T47D (cell line): ENCODE measurements at regions not wholly inside any gene's neighbourhood (a gene's known extent, or its start where the extent isn't known, plus 50 kb on each side); places are given as distances from the start of the nearest gene placed in this dataset.

ENCODE experiments used
- DNase-seq, 2 experiments: peaks; one replicate each; pipeline versions ENCODE4 v3.0.0 to v3.0.0-alpha.2; 2011 to 2012; ENCODE audit warnings: low read depth in 1 of 2, low spot score in 1 of 2
- JUND ChIP-seq: IDR thresholded peaks from 2 replicates; pipeline ENCODE4 v1.6.1; 2012; ENCODE audit warnings: low read depth
- in situ Hi-C: cut with HindIII; loops from 2 replicates; pipeline ENCODE4 v1.10.0; 2016; ENCODE audit warnings: low sequenced_read_pairs, low pct_unique_long_range_greater_than_20kb

DNA sequence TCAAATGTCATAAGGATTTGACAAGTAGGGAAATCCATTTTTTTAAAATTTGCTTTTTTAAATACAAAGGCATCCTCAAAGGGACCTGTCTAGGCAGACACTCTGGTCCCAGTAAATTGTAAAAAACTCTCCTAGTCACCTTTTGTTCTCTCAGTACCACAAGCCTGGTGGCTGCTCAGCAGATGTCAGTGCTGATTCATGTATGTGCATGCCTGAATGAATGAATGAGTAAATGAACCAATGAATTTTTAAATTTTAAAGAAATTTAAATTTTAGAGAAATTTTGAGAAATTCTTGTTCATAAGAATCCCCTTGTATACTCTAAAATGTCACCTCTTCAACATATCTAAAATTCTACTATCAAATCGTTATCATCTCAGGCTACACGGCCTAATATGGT, 199.5 kb downstream of the TLE3 start:
- no peak for DNase-seq
- TF ChIP-seq JUND: no peak
- in situ Hi-C loops: no loop called here

- TF ChIP-seq JUND: no peak
- in situ Hi-C loops: no loop called here
- DNase-seq: no peak
Observed at GRCh38 chr15:69902414-69903062, 195.2 kb downstream of the TLE3 start.

DNA sequence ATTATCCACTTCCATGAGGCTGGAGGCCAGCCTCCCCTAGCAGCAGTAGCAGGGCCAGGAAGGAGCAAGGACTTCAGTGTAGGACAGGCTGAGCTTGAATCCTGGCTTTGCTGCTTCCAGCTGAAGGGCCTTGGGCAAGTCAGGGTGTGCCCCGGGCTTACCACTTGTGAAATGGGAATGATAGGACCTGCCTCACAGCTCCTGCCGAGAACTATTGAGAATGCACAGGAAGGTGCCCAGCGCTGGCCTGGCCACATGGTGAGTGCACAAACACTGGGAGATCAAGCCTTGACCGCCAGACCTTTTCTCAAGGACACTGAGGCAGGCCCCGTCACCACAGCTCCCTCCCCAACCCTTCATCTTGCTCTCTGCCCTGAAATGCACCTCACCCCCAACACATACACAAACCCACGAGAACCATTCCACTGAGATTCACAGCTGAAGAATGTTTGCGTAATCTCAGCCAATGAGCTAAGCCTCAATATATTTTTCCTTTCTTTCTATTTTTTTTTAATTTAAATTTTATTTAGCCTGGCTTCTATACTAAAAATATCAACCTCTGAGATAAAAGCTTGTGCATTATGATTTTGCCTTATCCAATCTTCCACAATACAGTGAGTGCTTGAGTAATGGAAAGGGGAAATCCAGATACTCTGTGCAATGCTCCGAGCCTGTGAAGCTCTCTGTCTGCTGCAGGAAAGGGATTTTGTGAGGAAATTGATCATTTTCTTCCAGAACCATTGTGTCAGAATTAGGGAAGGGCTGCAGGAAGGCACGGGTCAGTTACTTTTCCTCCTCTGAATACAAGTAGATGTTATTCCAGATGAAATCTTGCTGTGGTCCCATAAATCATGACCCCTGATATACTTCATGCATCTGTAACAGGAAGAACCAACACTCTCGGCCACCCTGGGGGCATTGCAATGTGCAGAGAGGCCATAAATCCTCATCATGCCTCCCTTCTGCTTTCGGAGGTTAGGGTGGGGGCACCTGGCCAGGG, 193.9 kb downstream of the TLE3 start:
- no peak for TF ChIP-seq JUND
- no peak for DNase-seq
- in situ Hi-C loops: no loop called here

- TF ChIP-seq JUND: no peak
- peak; percentile 13 to 66 for DNase-seq
- in situ Hi-C loops: no loop called here
Observed at GRCh38 chr15:69906256-69907185, 191.2 kb downstream of the TLE3 start.

DNA sequence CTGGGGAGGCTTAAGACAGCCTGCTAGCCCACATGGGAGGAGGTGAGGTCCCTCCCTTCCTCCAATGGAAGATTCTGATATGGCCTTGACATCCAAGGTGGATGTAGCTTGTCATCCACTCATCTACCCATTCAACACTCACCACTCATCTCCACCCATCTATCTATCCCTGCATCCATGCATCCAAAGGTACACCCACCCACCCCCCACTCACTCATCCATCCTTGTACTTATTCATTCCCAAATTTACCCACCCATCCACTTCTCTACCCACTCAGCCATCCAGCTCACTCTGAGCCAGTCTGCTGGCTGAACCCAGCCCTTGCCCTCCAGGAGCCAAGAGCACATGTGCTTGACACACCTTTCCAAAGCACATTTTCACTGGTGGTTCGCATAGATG, 189.7 kb downstream of the TLE3 start:
- in situ Hi-C loops: no loop called here
- no peak for TF ChIP-seq JUND
- DNase-seq: no peak

DNA sequence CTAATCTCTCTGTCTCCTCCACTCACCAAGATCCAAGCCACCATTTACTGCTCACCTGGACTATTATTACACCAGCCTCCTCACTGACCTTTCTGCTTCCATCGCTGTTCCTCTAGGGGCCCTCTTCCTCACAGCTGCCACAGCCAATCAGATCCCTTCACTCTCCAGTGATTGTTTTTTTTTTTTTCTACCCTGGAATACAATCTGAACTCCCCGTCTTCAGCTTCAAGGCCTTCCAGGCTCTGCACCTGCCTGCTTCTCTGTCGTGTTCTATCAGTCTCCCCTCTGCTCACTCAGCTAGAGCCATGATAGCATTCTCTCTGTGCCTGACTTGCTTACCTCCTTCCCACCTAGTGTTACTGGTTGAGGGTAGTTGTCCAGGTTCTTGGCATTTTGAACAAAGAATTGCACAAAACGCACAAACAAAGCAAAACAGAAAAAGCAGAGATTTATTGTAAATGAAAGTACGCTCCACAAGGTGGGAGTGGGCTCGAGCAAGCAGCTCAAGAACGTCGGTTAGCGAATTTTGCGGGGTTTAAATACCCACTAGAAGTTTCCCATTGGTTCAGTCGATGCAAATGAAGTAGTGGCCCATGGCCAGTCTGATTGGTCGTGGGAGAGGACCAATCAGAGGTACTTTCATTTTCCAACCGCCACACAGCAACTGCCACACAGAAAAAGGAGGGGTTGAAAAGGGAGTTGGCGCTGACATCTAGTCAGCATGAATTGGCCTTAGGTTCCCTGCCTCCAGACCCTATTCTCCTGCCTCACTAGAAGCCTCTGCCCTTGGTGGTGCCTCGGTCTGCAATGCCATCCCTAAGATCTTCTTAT, 188.9 kb downstream of the TLE3 start:
- DNase-seq: peak in 1 of 2 experiments; percentile 23
- in situ Hi-C loops: no loop called here
- TF ChIP-seq JUND: no peak

DNA sequence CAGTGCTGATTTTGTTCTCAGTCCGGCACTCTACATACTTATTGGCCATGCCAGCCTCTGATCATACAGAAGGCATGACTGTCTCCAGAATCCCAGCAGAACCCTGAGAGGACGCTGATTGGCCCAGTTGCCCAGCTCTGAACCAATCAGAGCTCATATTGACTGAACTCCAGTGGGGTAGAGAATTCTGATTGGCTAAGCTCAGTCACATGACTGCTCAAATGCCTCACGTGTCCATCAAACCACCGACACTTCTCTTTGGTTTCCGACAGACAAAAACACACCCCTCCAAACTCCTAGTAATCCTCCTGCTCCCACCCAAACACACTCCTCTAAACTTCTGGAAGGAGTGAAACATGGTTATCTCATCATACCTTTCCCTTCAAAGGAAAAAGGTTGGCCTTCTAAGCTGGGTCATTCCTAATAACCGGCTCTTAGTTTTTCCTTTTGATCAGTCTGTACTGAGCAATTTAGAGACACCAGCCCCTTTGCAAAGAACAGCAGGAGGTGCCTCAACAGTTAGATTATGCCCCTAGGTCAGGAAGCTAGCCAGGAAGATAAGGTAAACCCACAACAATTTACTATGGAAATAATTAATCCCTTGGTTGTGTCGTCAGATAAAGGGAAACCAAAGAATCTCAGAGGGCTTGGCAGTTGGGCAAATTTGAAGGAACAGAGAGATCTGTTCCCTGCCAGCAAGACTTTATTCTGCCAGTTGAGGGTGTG, 187.8 kb downstream of the TLE3 start:
- DNase-seq: peak in 1 of 2 experiments; percentile 15
- in situ Hi-C loops: no loop called here
- TF ChIP-seq JUND: no peak

- in situ Hi-C loops: no loop called here
- no peak for DNase-seq
- TF ChIP-seq JUND: no peak
Observed at GRCh38 chr15:69910514-69910913, 187.2 kb downstream of the TLE3 start.

GRCh38 chr15:69912116-69912515, 185.6 kb downstream of the TLE3 start:
- TF ChIP-seq JUND: no peak
- in situ Hi-C loops: no loop called here
- no peak for DNase-seq

DNA sequence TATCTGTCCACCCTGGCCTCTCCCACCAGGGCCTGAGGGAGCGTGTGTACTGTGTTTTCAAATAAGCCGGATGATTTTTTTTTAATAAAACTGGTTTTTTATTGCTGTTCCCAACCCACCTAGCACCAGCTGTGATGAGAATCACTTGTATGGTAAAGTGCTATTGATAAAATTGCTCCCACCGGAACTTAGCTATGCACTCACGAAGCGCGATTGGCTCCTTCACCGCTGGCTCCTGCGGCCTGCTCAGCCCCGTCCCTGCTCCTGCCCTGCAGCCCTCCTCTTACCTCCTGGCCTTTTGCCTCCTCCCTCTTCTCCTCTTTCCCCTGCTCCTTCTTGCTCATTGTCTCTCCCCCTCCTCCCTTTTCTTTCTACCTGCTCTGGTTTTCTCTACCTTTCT, 183.7 kb downstream of the TLE3 start:
- DNase-seq: no peak
- in situ Hi-C loops: no loop called here
- no peak for TF ChIP-seq JUND

- no peak for DNase-seq
- in situ Hi-C loops: no loop called here
- TF ChIP-seq JUND: no peak
Observed at GRCh38 chr15:69914960-69915359, 182.8 kb downstream of the TLE3 start.
